GDM1 (cell line): ENCODE measurements at regions not wholly inside any gene's neighbourhood (a gene's known extent, or its start where the extent isn't known, plus 50 kb on each side); places are given as distances from the start of the nearest gene placed in this dataset.

Experiments used
- DNase-seq: peaks from one replicate; lab custom pipeline; 2025; lab: John Stamatoyannopoulos, UW

DNA sequence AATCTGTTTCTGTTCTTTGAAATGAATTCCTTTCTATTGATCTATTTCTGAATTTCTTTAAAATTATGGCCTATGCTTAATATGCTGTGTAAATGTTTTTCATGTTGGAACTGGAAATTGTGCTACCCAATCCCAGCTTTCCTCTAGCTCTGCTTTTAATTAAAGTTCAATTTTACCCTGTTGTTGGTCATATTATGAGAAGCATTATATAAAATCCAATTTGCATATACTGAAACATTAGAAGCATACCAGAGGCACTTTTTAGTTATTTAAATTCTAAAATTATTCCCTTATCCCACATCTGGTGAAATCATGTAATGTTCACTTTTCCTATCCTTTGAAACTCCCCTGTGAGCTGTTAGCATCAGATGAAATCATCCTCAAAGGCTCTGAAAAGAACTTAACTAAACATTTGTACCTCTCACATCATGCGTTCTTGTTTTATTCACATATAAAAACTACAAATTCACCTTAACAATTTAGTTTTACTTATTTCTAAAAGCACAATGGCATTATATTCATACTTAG lies 160.6 kb upstream of the COL21A1 start:
- no peak for DNase-seq

DNA sequence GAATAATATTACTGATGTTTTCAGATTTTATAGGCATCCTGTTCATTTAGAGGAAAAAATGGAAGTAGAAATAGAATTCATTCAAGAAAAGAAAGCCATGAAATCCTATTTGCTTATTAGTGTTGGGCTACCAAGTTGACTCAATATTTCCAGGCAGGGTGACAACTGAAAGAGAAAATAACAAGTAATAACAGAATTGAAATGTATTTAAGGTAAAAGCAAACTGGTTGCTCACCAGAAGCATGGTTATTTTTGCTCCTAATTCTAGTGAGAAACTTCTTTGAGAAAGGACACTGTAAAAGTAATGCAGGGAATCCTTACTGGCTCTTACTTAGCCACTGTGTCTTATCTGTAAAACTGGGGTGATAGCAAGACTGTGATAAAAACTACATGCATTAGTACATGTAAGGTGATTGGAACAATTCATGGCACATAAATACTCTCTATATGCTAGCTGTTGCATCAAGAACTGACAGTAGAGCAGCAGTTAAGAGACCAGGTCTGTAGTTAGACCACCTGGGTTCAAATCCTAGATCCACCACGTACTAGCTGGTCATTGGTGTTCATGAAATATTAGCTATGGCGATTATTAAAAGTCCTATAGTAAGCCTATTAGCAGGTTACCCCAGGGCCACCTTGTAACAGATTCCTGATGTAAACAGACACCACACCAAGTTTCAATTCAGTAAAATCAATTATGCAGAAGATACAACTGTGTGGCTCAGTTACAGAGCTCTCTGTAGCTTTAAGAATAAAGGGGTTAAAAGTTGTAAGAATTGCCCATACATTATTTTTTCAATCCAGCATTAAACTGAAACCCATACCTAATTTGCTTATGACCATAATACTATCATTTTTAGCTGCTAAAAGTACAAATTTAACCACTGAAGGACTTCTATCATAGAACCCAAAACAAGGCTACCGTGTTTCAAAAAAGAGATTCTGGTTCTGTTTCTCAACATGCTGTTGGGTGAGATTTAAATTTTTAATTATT lies 159.2 kb upstream of the COL21A1 start:
- DNase-seq, result no peak

DNA sequence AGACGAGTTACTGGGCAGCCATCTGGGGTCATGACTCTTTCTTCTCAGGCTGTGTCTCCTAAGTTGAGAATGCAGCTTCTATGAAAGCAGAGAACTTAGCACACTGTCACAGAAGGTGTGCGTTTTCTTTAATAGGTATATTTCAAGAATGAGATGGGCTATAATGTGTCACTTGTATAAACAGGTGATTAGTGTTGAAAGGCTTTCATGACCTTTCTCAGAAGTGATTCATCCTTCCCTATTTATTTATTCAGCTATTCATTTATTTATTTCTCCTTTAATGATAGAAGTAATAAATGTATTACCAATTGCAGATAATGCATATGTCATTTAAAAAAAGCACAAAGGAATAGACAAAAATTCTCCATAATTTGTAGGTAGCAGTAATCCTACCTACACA lies 157.2 kb upstream of the COL21A1 start:
- DNase-seq, result no peak

DNA sequence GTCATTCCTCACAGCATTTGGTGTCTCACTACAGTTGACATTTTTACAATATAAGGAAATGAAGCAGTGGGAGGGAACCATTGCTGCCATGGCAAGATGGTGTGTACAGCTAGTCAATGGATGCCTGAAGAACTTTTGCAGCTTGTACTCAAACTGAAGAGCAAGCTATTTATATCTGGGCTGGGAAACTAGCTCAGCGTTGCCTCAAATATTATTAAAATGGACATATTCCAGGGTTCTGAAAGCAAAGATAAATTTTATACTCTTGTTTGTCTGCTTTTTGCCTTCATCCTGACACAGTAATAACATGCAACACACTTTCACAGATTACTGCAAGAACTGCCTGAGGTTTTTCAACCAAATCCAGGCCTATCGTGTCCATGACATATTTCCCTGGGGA lies 156.4 kb upstream of the COL21A1 start:
- DNase-seq, result no peak

DNA sequence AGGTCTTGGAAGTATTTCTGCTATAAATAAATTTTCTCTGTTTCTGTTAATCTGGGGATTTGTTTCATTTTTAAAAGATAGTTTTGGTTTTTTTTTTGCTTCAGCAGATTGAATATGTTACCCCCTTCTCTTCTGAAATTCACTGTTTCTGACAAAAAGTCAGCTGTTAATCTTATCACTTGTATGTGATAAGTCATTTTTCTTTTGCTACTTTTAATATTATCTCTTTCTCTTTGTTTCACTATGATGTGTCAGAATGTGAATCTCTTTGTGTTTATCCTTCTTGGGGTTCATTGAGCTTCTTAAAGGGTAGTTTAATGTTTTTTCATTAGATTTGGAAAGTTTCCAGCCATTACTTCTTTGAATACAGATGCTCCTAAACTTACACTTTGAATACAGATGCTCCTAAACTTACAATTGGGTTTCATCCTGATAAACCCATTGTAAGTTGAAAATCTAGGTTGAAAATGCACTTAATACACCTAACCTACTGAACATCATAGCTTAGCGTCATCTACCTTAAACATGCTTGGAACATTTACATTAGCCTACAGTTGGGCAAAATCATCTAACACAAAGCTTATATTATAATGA lies 154.2 kb upstream of the COL21A1 start:
- DNase-seq, result no peak

DNA sequence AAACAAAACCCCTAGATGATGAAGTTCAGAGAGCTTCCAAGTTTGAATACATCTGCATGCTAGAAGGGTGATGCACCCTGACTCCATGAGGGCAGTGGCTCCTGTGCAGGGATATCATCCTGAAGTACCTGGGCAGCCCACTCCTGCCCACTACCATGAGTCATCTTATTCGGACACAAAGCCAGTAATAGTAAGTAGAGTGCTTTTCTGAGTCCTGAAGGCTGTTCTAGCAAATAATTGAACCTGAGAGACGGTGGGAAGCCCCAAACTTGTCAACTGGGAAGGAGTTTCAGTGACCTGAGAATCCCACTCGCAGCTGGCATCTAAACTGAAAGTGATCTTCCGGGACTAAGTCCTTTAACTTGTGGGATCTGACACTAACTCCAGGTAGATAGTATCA lies 152.9 kb upstream of the COL21A1 start:
- DNase-seq, result no peak

DNA sequence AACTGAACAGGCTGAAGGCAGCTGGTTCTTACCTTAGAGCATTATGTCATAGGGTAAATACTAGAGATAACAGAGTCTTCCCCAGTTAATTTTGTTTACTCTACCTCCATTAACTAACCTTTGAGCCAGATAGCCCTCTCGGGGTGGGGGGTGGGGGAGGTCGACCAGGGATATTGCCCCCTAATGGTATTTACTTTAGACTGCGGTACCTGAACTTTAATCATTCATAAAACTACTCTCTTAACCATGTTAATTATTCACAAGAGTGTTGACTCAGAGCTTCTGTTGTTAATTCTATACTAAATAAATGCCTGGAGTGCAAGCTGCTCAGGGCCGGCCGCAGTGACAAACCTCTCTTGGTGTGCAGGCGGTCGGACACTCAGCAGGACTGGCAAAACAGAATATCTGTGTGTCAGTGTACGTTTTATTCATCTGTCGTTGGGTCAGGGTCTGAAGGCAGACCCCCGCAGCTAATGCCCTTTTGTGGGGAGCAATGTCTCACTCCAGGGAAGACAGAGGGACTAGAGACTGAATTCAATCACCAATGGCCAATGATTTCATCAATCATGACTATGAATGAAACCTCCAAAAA lies 152.4 kb upstream of the COL21A1 start:
- no peak for DNase-seq

DNA sequence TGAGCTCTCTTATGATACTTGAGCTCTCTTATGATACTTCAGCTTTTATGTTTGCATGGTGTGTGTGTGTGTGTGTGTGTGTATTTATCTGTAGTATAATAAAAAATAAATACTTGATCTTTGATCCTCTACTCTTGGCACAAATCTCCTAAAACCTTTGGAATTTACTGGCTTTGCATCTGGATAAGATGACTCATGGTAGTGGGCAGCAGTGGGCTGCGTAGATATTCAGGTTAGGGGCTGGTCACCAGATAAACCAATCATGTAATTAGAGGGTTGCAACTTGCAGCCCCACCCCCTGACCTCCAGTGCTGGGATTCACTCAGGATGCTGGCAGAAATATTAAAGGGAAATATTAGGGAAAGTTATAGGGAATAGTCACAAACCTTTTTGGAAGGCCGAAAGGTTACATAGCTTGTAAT lies 151.9 kb upstream of the COL21A1 start:
- DNase-seq, result no peak

DNA sequence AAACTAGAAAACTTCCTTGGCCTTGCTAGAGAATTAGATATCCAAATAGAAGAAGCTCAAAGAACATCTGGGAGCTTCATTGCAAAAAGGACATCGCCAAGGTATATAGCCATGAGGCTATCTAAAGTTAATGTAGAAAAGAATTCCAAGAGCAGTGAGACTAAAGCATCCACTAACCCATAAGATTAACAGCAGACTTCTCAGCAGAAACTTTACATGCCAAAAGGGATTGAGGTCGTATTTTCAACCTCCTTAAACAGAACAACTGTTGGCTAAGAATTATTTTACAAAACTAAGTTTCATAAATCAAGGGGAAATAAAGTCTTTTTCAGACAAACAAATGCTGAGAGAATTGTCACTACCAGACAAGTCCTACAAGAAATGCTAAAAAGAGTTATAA lies 149.1 kb upstream of the COL21A1 start:
- DNase-seq, result no peak

DNA sequence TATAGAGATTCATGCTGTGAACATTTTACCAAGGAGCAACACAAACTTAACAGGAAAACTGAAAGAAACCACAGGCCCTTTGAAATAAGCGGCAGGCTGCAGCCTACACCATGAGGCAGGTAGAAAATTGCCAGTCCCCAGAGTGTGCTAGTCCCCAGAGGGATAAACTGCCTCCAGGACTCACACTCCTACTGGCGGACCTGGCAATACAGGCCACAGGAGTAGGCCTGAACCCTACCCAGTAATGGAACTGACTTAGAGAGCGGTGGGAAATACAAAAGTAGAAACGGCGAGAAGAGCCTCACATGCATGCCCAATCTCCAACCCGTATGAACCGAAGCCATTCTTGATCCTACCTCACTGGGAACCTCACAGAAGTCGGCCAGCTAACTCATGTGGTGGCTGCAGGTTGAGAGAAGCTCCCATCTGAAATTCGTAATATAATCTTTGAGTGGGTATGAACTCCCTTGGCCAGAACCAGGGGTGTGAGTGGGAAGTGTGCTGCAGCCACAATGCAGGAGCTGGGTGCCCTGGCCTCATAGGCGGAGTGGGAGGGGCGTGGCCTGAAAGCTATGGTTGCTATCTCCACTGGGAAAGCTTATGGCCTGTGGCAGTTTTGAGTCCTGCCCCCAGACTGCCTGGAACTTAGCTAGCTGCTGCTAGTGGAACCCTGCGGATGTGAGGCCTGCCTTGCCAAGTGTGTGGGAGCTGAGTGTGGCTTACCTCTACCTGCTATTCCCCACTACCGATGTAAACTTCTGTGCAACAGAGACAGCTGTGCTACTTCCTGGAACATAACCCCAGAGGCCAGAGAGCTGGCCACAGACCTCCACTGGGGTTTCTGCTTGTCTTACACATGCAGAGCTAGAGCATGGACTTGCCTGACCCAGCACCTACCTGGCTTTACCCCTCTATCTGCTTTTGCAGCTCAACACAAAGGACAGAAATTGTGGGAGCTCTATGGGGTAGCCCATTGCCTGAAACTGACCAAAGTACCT lies 146.5 kb upstream of the COL21A1 start:
- no peak for DNase-seq

DNA sequence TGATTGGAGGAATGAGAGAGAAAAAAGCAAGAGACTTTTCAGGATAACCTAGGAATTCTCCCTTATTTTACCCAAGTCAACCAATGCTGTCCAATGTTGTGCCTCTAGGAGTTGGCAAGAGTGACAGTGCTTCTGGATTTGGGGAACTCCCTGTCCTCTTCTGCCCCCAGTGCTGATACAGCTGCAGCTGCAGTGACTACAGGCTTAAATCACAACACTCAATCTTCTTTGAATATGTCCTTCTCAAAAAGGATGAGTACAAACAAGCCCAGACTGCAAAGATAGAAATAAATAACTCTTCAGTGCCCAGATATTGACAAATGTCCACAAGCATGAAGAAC lies 141.0 kb upstream of the COL21A1 start:
- DNase-seq, result no peak

DNA sequence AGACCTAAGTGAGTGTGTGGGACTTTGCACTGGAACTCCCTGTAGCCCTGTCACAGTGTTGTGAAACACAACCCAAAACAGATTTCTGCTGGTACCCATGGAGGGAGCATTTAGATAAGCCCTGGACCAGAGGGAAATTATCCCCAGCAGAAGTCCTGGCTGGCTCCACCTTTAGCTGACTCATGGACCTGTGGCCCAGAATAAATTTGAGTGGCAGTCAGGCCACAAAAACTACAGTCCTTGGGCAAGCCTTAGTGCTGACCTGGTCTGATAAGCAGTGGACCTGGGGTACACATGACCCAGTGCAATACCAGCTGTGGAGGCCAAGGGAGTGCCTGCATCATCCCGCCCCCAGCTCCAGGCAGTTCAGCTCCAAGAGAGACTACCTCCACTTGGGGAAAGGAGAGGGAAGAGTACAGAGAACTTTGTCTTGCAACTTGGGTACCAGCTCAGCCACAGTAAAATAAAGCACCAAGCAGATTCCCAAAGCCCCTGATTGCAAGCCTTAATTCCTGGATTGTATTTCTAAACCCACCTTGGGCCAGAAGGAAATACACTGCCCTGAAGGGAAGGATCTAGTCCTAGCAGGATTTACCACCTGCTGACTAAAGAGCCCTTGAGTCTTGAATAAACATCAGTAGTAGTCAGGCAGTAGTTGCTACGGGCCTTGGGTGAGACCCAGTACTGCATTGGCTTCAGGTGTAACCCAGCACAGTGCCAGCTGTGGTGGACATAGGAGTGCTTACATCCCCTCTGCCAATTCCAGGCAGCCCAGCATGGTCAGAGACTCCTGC lies 140.4 kb upstream of the COL21A1 start:
- DNase-seq, result no peak

DNA sequence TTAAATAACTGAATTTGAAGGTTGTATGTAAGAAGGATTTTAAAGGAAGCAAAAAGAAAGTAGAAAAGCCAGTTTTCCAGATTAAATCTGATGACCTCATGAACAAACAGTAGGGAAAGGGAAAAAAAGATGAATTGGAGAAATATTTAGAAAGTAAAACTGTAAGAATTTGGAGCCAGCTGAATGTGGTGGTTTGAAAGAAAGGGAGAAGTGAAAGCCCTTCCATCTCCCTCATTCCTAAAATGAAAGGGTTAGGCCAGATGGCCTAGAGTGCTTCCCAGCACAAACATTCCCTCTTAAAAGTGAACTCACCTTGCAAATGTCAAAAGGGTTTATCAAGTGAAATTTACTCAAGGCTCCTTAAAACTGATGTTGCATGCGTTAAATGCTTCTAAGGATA lies 139.3 kb upstream of the COL21A1 start:
- no peak for DNase-seq

DNA sequence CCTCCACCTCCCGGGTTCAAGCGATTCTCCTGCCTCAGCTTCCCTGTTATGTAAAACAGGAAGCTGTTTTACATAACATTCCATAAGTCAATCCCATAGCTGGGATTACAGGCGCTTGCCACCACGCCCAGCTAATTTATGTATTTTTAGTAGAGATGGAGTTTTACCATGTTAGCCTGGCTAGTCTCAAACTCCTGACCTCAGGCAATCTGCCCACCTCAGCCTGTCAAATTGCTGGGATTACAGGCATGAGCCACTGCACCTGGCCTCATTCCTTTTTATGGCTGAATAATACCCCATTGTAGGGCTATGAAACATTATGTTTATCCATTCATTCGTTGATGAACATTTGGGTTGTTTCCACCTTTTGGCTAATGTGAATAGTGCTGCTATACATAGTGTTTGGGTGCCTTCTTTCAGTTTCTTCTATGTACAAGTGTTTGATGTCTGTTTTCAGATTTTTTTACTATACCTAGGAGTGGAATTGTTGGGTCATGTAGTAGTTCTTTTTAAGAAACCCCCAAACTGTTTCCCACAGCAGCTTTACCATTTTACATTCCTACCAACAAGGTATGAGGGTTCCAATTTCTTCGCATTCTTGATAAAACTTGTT lies 138.7 kb upstream of the COL21A1 start:
- DNase-seq, result no peak

DNA sequence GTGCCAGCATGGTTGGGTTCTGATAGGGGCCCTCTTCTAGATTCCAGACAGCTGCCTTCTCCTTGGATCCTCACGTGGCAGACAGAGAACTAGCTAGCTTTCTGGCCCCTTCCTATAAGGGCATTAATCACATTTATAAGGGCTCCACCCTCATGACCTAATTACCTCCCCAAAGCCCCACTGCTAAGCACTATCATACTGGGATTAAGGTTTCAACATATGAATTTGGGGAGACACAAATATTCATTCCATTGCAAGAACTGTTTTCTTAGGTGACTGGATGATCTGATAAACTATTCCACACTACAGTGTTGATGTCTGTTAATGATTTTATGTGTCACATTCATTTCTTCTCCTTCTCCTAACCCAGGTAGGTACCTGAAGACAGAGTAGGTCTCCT lies 135.8 kb upstream of the COL21A1 start:
- DNase-seq, result no peak

DNA sequence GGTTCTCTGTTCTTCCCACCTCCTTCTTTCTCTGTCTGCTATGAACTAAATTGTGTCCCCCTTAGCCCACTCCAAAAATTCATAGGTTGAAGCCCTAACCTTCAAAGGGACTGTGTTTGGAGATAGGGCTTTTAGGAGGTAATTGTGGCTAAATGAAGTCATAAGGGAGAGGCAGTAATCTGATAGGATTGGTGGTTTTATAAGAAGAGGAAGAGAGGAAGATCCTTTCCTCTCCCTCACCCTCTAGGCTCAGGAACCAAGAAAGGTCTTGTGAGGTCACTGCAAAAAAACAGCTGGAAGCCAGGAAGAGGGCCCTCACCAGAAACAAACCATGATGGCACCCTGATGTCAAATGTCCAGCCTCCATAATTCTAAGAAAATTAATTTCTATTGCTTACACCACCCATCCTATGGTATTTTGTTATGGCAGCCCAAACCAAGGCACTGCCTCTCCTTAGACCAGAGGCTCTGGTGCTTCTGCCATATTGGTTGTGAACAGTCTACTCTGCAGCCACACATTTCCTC lies 135.1 kb upstream of the COL21A1 start:
- DNase-seq, result no peak

DNA sequence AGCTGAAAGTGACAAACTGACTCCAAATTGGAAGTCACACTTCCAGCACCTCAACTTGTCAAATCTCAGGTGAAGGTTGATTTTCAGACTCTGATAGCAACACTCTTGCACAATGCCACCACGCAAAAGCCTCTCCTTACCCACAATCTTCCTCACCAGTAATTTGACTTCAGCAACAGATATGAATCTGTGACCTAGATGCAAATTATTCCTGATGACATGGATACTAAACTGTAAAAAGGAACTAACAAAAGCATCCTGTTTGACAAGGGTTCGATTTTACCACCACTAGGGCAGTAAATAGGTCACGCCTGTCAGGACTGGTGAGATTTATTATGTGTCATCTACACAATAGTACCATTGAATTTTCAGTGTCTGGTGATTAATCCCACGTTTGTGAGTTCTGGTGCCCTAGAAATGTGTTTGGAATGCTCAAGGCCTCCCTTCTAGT lies 134.4 kb upstream of the COL21A1 start:
- no peak for DNase-seq

DNA sequence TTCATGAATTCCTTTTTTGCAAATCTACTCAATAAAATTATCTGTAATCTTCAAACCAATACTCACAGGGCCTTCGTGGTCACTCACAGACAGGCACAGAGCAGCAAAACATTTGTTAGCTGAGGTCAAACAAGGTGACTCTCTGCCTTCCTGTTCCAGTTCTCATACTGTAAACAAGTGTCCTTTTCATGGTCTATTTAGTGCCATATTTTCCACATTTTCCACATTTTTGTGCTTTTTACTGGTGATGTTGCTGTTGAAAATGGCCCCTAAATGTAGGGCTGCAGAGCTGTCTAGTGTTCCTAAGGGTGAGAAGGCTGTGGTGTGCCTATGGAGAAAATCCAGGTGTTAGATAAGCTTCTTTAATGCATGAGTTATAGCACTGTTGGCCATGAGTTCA lies 133.1 kb upstream of the COL21A1 start:
- no peak for DNase-seq

DNA sequence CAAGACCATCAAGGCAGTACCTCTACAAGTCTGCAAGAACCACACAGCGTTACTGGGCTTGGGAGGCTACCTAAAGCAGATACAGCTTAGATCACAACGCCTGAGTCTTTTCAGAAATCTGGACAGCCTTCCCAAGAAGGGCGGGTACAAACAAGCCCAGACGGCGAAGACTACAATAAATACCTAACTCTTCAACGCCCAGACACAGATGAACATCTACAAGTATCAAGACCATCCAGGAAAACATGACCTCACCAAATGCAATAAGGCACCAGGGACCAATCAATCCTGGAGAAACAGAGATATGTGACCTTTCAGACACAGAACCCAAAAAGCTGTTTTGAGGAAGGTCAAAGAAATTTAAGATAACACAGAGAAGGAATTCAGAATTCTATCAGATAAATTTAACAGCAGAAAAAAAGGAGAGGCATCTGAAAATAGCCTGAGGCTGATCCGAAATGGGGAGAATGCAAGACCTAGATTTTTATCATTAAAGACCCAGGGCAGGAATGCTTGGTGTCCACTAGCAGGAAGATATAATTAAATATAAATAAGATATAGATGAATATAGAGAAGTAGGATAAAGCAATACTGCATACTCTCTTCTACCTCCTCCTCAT lies 131.7 kb upstream of the COL21A1 start:
- DNase-seq, result no peak

DNA sequence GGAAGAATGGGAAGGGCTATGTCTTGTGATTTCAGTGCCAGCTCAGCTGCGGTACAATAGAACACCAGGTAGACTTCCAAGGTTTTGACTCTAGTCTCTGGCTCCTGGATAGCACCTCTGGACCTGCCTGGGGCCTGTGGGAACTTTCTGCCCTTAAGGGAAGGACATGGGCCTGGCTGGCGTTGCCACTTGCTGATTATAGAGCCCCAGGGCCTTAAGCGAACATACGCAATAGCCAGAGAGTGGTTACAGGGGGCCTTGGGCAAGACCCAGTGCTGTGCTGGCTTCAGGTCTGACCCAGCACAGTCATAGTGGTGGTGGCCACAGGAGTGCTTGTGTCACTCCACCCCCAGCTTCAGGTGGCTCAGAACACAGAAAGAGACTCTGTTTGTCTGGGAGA lies 131.1 kb upstream of the COL21A1 start:
- no peak for DNase-seq
